OCI-LY7 (cell line): ENCODE measurements at regions not wholly inside any gene's neighbourhood (a gene's known extent, or its start where the extent isn't known, plus 50 kb on each side); places are given as distances from the start of the nearest gene placed in this dataset.

Experiments
- CTCF ChIP-seq: fragments of 200-600 bp; sonication (generic); conservative IDR thresholded peaks from 2 replicates; pipeline ENCODE4 v1.5.1; 2014; ENCODE audit warnings: mild to moderate bottlenecking, antibody characterized with exemption, low read length, moderate library complexity, mixed read lengths
- EZH2phosphoT487 ChIP-seq: fragments of 200-600 bp; sonication (generic); IDR thresholded peaks from 2 replicates; pipeline ENCODE4 v1.6.1; 2018; ENCODE audit warnings: low read depth, borderline replicate concordance, mild to moderate bottlenecking, mixed run types, antibody characterized with exemption, low read length, moderate library complexity, mixed read lengths

- TF ChIP-seq CTCF (no peak), EZH2phosphoT487 (no peak)
Measured at GRCh38 chr18:66894851-66895250, 291.0 kb upstream of the CDH19 start.
